Uterus (tissue), 3 donors: ENCODE measurements at regions not wholly inside any gene's neighbourhood (a gene's known extent, or its start where the extent isn't known, plus 50 kb on each side); places are given as distances from the start of the nearest gene placed in this dataset.

Experiments
- DNase-seq, 2 donors: peaks; one replicate each; pipeline ENCODE4 v3.0.0-alpha.2; 2019 to 2020
- H3K27ac ChIP-seq, 2 donors: fragments of 200-600 bp; sonication (generic); 1 replicate in 1 of 2; 2 replicates in 1 of 2; pipeline ENCODE4 v1.5.1; 2016 to 2018
- H3K27me3 ChIP-seq, 2 donors: fragments of 200-600 bp; sonication (generic); one replicate each; pipeline ENCODE4 v1.5.1; 2018 to 2019; ENCODE audit warnings: control low read depth in 1 of 2
- H3K36me3 ChIP-seq, 2 donors: fragments of 200-600 bp; sonication (generic); one replicate each; pipeline ENCODE4 v1.5.1; 2019; ENCODE audit warnings: control low read depth in 1 of 2
- H3K4me1 ChIP-seq, 2 donors: fragments of 200-600 bp; sonication (generic); one replicate each; pipeline ENCODE4 v1.5.1; 2018 to 2019; ENCODE audit warnings: control low read depth in 1 of 2
- H3K4me3 ChIP-seq, 2 donors: fragments of 200-600 bp; sonication (generic); 1 replicate in 1 of 2; 2 replicates in 1 of 2; pipeline ENCODE4 v1.5.1; 2018 to 2019; ENCODE audit warnings: mild to moderate bottlenecking in 1 of 2
- H3K9me3 ChIP-seq, 2 donors: fragments of 200-600 bp; sonication (generic); one replicate each; pipeline ENCODE4 v1.5.1; 2019; ENCODE audit warnings: control low read depth in 1 of 2
- CTCF ChIP-seq, 4 experiments: fragments of 200-600 bp in 2 of 4; fragments of 450-650 bp in 2 of 4; sonication (generic) in 2 of 4; IDR thresholded peaks; one replicate each; pipeline ENCODE4 v1.5.1; 2016 to 2019; ENCODE audit warnings: antibody characterized with exemption in 4 of 4, mild to moderate bottlenecking in 2 of 4, moderate library complexity in 1 of 4
- POLR2A ChIP-seq, 2 donors: fragments of 450-650 bp; IDR thresholded peaks; one replicate each; pipeline ENCODE4 v1.6.1; 2016; ENCODE audit warnings: antibody characterized with exemption in 2 of 2, mild to moderate bottlenecking in 1 of 2, moderate library complexity in 1 of 2
- intact Hi-C: fragments of 100-400 bp; cut with DNase I; formaldehyde crosslinking; loops from one replicate; pipeline ENCODE4 v1.15.1; 2023; ENCODE audit warnings: low total_unique reads
- donor health status: DM: yes; HTN: yes; CAD: no.

GRCh38 chr5:120901199-120901598, 437.1 kb downstream of the PRR16 start:
- no peak overlapping the region for H3K4me3 ChIP-seq
- H3K27ac ChIP-seq: no peak overlapping the region
- no peak for TF ChIP-seq CTCF (IDR thresholded peaks at IDR 0.05)
- no peak for DNase-seq
- no peaks in the 10 kb centered on the region for H3K27me3 ChIP-seq
- H3K36me3 ChIP-seq: no peaks in the 10 kb centered on the region
- intact Hi-C loops: no loop called here
- H3K4me1 ChIP-seq: no peaks in the 10 kb centered on the region
- no peaks in the 10 kb centered on the region for H3K9me3 ChIP-seq

GRCh38 chr5:120907953-120908352, 443.9 kb downstream of the PRR16 start:
- Histone ChIP-seq H3K9me3 (no peaks in the 10 kb centered on the region), H3K27me3 (no peaks in the 10 kb centered on the region), H3K4me1 (no peaks in the 10 kb centered on the region), H3K4me3 (no peak overlapping the region), H3K27ac (no peak overlapping the region), H3K36me3 (no peaks in the 10 kb centered on the region)
- DNase-seq: no peak
- TF ChIP-seq CTCF (IDR thresholded peaks at IDR 0.05): no peak
- TF ChIP-seq POLR2A (IDR thresholded peaks at IDR 0.05): no peak
- intact Hi-C loops: no loop called here

GRCh38 chr5:120910629-120911028, 446.5 kb downstream of the PRR16 start:
- Histone ChIP-seq H3K9me3 (no peaks in the 10 kb centered on the region), H3K4me3 (no peak overlapping the region), H3K27me3 (no peaks in the 10 kb centered on the region), H3K36me3 (no peaks in the 10 kb centered on the region), H3K27ac (no peak overlapping the region), H3K4me1 (no peaks in the 10 kb centered on the region)
- DNase-seq: no peak
- TF ChIP-seq POLR2A (IDR thresholded peaks at IDR 0.05): no peak
- TF ChIP-seq CTCF (IDR thresholded peaks at IDR 0.05): no peak
- intact Hi-C loops: no loop called here

- intact Hi-C loops: no loop called here
- TF ChIP-seq CTCF (IDR thresholded peaks at IDR 0.05) (no peak), POLR2A (IDR thresholded peaks at IDR 0.05) (no peak)
- Histone ChIP-seq H3K9me3 (no peaks in the 10 kb centered on the region), H3K36me3 (no peaks in the 10 kb centered on the region), H3K27me3 (no peaks in the 10 kb centered on the region), H3K4me1 (no peaks in the 10 kb centered on the region), H3K4me3 (no peak overlapping the region), H3K27ac (no peak overlapping the region)
- DNase-seq: no peak
Measured at GRCh38 chr5:120913396-120913795, 449.3 kb downstream of the PRR16 start.

GRCh38 chr5:120917214-120917758, 453.2 kb downstream of the PRR16 start:
- intact Hi-C loops: no loop called here
- TF ChIP-seq CTCF (IDR thresholded peaks at IDR 0.05) (no peak), POLR2A (IDR thresholded peaks at IDR 0.05) (no peak)
- Histone ChIP-seq H3K4me3 (no peak overlapping the region), H3K36me3 (no peaks in the 10 kb centered on the region), H3K9me3 (no peaks in the 10 kb centered on the region), H3K27me3 (no peaks in the 10 kb centered on the region), H3K27ac (no peak overlapping the region), H3K4me1 (no peaks in the 10 kb centered on the region)
- no peak for DNase-seq
